Breast epithelium (tissue), 3 donors: ENCODE measurements at regions not wholly inside any gene's neighbourhood (a gene's known extent, or its start where the extent isn't known, plus 50 kb on each side); places are given as distances from the start of the nearest gene placed in this dataset.

Source experiments
- POLR2A ChIP-seq: fragments of 450-650 bp; IDR thresholded peaks from one replicate; pipeline ENCODE4 v1.6.1; 2016; ENCODE audit warnings: antibody characterized with exemption, mild to moderate bottlenecking, moderate library complexity
- TF ChIP-seq, protein P1 (sequence below), 3 donors: fragments of 450-650 bp; IDR thresholded peaks; one replicate each; pipeline ENCODE4 v1.5.1; 2016 to 2017; ENCODE audit warnings: antibody characterized with exemption in 3 of 3, mild to moderate bottlenecking in 3 of 3, moderate library complexity in 3 of 3

DNA sequence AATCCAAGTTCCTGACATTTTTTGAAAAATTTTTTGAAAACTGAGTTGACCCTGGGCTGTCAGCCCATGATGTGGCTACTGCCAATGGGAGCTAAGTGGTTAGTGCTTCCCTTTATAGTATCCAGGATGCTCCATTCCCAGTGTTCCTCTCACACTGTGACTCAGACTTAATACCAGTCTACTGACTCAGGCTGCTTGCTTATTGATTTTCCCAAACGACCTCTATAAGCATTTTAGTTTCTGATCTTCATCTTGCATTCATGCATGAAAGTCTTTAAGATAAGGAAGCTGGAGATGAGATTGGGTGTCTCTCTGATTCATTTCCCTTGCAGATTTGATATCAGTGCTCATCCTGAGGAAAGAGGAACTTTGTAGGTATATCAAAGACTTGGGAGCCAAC, 560.0 kb downstream of the TBC1D32 start:
- TF ChIP-seq, protein P1, sequence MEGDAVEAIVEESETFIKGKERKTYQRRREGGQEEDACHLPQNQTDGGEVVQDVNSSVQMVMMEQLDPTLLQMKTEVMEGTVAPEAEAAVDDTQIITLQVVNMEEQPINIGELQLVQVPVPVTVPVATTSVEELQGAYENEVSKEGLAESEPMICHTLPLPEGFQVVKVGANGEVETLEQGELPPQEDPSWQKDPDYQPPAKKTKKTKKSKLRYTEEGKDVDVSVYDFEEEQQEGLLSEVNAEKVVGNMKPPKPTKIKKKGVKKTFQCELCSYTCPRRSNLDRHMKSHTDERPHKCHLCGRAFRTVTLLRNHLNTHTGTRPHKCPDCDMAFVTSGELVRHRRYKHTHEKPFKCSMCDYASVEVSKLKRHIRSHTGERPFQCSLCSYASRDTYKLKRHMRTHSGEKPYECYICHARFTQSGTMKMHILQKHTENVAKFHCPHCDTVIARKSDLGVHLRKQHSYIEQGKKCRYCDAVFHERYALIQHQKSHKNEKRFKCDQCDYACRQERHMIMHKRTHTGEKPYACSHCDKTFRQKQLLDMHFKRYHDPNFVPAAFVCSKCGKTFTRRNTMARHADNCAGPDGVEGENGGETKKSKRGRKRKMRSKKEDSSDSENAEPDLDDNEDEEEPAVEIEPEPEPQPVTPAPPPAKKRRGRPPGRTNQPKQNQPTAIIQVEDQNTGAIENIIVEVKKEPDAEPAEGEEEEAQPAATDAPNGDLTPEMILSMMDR (IDR thresholded peaks at IDR 0.05): no peak
- no peak for TF ChIP-seq POLR2A
